Smooth muscle cell (in vitro differentiated cells): ENCODE measurements at regions not wholly inside any gene's neighbourhood (a gene's known extent, or its start where the extent isn't known, plus 50 kb on each side); places are given as distances from the start of the nearest gene placed in this dataset.

Source experiments
- DNase-seq: peaks from one replicate; lab custom pipeline; 2025; ENCODE audit not compliant: unreplicated experiment; lab: John Stamatoyannopoulos, UW
- H2AFZ ChIP-seq: fragments of 200-600 bp; sonication (generic); 2 replicates; pipeline ENCODE4 v1.6.0; 2016; ENCODE audit warnings: antibody characterized with exemption, low read depth, mild to moderate bottlenecking
- H3F3A ChIP-seq: fragments of 200-600 bp; sonication (generic); 2 replicates; pipeline ENCODE4 v1.6.0; 2017; ENCODE audit warnings: antibody characterized with exemption, low read depth
- H3K27ac ChIP-seq: fragments of 200-600 bp; sonication (generic); 2 replicates; pipeline ENCODE4 v1.5.1; 2016; ENCODE audit warnings: low read depth, mild to moderate bottlenecking
- H3K27me3 ChIP-seq: fragments of 200-600 bp; sonication (generic); 2 replicates; pipeline ENCODE4 v1.6.1; 2016; ENCODE audit warnings: low read depth, mild to moderate bottlenecking
- H3K36me3 ChIP-seq: fragments of 200-600 bp; sonication (generic); 2 replicates; pipeline ENCODE4 v1.5.1; 2016; ENCODE audit warnings: low read depth
- H3K4me1 ChIP-seq: fragments of 200-600 bp; sonication (generic); 2 replicates; pipeline ENCODE4 v1.5.1; 2016; ENCODE audit warnings: low read depth
- H3K4me2 ChIP-seq: fragments of 200-600 bp; sonication (generic); 2 replicates; pipeline ENCODE4 v1.6.0; 2016; ENCODE audit warnings: mild to moderate bottlenecking
- H3K4me3 ChIP-seq: fragments of 200-600 bp; sonication (generic); 2 replicates; pipeline ENCODE4 v1.5.1; 2016; ENCODE audit warnings: mild to moderate bottlenecking
- H3K79me2 ChIP-seq: fragments of 200-600 bp; sonication (generic); 2 replicates; pipeline ENCODE4 v1.6.0; 2016; ENCODE audit warnings: low read depth, mild to moderate bottlenecking
- H3K9ac ChIP-seq: fragments of 200-600 bp; sonication (generic); 2 replicates; pipeline ENCODE4 v1.6.0; 2016; ENCODE audit warnings: low read depth
- H3K9me3 ChIP-seq: fragments of 200-600 bp; sonication (generic); replicated peaks from 2 replicates; pipeline ENCODE4 v1.5.1; 2016; ENCODE audit warnings: low read depth
- H4K20me1 ChIP-seq: fragments of 200-600 bp; sonication (generic); 2 replicates; pipeline ENCODE4 v1.6.0; 2016; ENCODE audit warnings: low read depth
- CTCF ChIP-seq: fragments of 200-600 bp; sonication (generic); IDR thresholded peaks from 2 replicates; pipeline ENCODE4 v1.5.1; 2017; ENCODE audit warnings: borderline replicate concordance, mild to moderate bottlenecking, antibody characterized with exemption; ENCODE audit not compliant: insufficient read depth, poor library complexity, severe bottlenecking
- WGBS: methylation state at CpG from one replicate; pipeline ENCODE4 v1.1.7; 2016; ENCODE audit warnings: low lambda C conversion rate; 5-methylcytosine and 5-hydroxymethylcytosine counted together

GRCh38 chr14:97776890-97777558 lies 979.8 kb downstream of the VRK1 start:
- Histone ChIP-seq H3K79me2 (no peaks in the 10 kb centered on the region), H3K36me3 (no peaks in the 10 kb centered on the region), H3K27me3 (no peaks in the 10 kb centered on the region), H3K27ac (peak overlapping the region; percentile 48), H4K20me1 (no peaks in the 10 kb centered on the region), H3F3A (no peaks in the 10 kb centered on the region), H3K4me3 (no peak overlapping the region), H2AFZ (no peak overlapping the region), H3K4me2 (no peak overlapping the region), H3K9ac (no peak overlapping the region), H3K9me3 (no peaks in the 10 kb centered on the region), H3K4me1 (no peaks in the 10 kb centered on the region)
- no peak for DNase-seq
- 46% methylated on average over 5 of the region's 5 CpGs for WGBS
- TF ChIP-seq CTCF, result no peak

DNA sequence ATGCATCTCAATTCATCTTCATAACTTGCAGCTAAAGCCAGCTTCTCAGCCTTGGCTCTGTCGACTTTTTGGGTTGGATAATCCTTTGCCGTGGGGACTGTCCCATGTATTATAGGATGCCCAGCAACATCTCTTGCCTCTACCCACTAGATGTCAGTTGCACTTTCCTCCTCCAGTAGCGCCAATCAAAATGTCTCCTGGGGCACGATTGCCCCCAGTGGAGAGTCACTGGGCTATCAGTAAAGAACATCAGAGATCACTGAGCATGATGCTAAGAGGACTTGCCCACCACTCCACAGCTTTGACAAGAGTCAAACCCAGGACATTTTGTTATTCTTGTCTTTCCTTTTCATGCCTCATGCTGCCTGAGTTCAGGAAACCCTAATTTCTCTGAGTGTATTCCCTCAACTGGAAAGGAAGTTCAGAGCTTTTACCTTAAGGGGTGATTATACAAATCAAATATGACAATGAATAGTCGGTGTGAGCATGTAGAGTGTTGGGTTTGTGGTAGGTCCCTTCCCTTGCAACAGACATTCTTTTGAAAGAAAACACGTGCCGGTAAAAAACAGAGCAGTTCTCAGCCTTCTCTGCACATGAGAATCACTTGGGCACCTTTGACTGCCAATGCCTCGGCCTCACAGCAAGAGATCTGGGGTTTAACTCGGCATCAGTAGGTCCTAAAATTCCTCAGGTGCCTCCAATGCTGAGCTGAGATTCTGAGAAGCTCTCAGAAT lies 980.6 kb downstream of the VRK1 start:
- DNase-seq, result no peak
- H3K9me3 ChIP-seq, result no peaks in the 10 kb centered on the region
- H2AFZ ChIP-seq, result no peak overlapping the region
- no peaks in the 10 kb centered on the region for H3K27me3 ChIP-seq
- no peak overlapping the region for H3K9ac ChIP-seq
- no peaks in the 10 kb centered on the region for H3F3A ChIP-seq
- H3K27ac ChIP-seq, result no peak overlapping the region
- H3K4me3 ChIP-seq, result no peak overlapping the region
- H3K4me2 ChIP-seq, result no peak overlapping the region
- no peaks in the 10 kb centered on the region for H3K36me3 ChIP-seq
- no peaks in the 10 kb centered on the region for H4K20me1 ChIP-seq
- H3K4me1 ChIP-seq, result no peaks in the 10 kb centered on the region
- WGBS, result 87% methylated on average over 9 of the region's 9 CpGs
- no peak for TF ChIP-seq CTCF
- H3K79me2 ChIP-seq, result no peaks in the 10 kb centered on the region

DNA sequence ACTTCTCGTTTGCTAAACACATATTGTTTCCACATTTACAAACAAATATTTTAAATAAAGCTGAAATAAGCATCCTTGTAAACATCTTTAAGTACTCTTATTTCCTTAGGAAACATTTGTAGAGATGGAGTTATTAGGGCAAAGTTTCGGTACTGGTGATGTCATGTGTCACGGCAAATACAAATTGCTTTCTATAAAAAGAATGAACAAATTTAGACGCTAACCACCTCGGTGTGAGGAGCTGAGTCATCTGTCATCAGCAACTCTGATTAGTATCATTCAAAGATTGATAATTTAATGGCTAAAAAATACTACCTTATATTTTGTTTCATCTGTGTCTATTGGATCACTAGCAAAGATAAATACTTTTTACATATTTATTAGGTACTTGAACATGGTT lies 982.0 kb downstream of the VRK1 start:
- Histone ChIP-seq H3K9me3 (no peaks in the 10 kb centered on the region), H3K9ac (no peak overlapping the region), H3K36me3 (no peaks in the 10 kb centered on the region), H2AFZ (no peak overlapping the region), H3K4me1 (no peaks in the 10 kb centered on the region), H3K4me3 (no peak overlapping the region), H3K27ac (no peak overlapping the region), H3K27me3 (no peaks in the 10 kb centered on the region), H3K79me2 (no peaks in the 10 kb centered on the region), H4K20me1 (no peaks in the 10 kb centered on the region), H3F3A (no peaks in the 10 kb centered on the region), H3K4me2 (no peak overlapping the region)
- whole genome bisulfite sequencing, result 73% methylated on average over 5 of the region's 5 CpGs
- no peak for DNase-seq
- no peak for TF ChIP-seq CTCF
